ENCODE measurements at regions not wholly inside any gene's neighbourhood (a gene's known extent, or its start where the extent isn't known, plus 50 kb on each side); places are given as distances from the start of the nearest gene placed in this dataset.

- WGBS, 2 donors = 68 to 71% methylated on average over 2 of the region's 2 CpGs
- no peak for DNase-seq
- TF ChIP-seq, protein P1, sequence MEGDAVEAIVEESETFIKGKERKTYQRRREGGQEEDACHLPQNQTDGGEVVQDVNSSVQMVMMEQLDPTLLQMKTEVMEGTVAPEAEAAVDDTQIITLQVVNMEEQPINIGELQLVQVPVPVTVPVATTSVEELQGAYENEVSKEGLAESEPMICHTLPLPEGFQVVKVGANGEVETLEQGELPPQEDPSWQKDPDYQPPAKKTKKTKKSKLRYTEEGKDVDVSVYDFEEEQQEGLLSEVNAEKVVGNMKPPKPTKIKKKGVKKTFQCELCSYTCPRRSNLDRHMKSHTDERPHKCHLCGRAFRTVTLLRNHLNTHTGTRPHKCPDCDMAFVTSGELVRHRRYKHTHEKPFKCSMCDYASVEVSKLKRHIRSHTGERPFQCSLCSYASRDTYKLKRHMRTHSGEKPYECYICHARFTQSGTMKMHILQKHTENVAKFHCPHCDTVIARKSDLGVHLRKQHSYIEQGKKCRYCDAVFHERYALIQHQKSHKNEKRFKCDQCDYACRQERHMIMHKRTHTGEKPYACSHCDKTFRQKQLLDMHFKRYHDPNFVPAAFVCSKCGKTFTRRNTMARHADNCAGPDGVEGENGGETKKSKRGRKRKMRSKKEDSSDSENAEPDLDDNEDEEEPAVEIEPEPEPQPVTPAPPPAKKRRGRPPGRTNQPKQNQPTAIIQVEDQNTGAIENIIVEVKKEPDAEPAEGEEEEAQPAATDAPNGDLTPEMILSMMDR (IDR thresholded peaks at IDR 0.05; ENCODE audit: control extremely low read depth, extremely low read depth) = no peak
- Histone ChIP-seq H3K9ac (ENCODE audit: insufficient read depth in 1 of 2, low read length in 2 of 2) (no peak overlapping the region), H3K27me3 (ENCODE audit: control insufficient read depth in 3 of 3, insufficient read depth in 3 of 3, low read length in 2 of 3) (no peaks in the 10 kb centered on the region), H3K27ac (ENCODE audit: low read depth in 1 of 2, low read length in 1 of 2) (no peak overlapping the region), H3K4me3 (no peak overlapping the region), H3K4me1 (ENCODE audit: control insufficient read depth in 5 of 5, insufficient read depth in 5 of 5, low read length in 5 of 5) (peaks cover 0 to 29% (median 0%) of the 10 kb centered on the region in 5 donors), H3K9me3 (ENCODE audit: control insufficient read depth in 4 of 4, insufficient read depth in 3 of 4, low read length in 3 of 4) (no peaks in the 10 kb centered on the region), H3K36me3 (ENCODE audit: control insufficient read depth in 4 of 4, insufficient read depth in 4 of 4, low read length in 4 of 4) (peaks cover 0 to 2% (median 0%) of the 10 kb centered on the region in 4 donors)
- ATAC-seq (ENCODE audit: insufficient read depth, low FRiP score) = no peak
These were observed 120.4 kb downstream of the C9orf152 start for GRCh38 chr9:110087605-110088004.

GRCh38 chr9:110088099-110088498 is 119.9 kb downstream of the C9orf152 start:
- Histone ChIP-seq H3K36me3 (ENCODE audit: control insufficient read depth in 4 of 4, insufficient read depth in 4 of 4, low read length in 4 of 4) (peaks cover 0 to 2% (median 0%) of the 10 kb centered on the region in 4 donors), H3K27ac (ENCODE audit: low read depth in 1 of 2, low read length in 1 of 2) (no peak overlapping the region), H3K4me1 (ENCODE audit: control insufficient read depth in 5 of 5, insufficient read depth in 5 of 5, low read length in 5 of 5) (peaks cover 0 to 33% (median 0%) of the 10 kb centered on the region in 5 donors), H3K9me3 (ENCODE audit: control insufficient read depth in 4 of 4, insufficient read depth in 3 of 4, low read length in 3 of 4) (no peaks in the 10 kb centered on the region), H3K4me3 (no peak overlapping the region), H3K27me3 (ENCODE audit: control insufficient read depth in 3 of 3, insufficient read depth in 3 of 3, low read length in 2 of 3) (no peaks in the 10 kb centered on the region), H3K9ac (ENCODE audit: insufficient read depth in 1 of 2, low read length in 2 of 2) (no peak overlapping the region)
- DNase-seq (no peak), ATAC-seq (ENCODE audit: insufficient read depth, low FRiP score) (no peak)
- TF ChIP-seq, protein P1 (IDR thresholded peaks at IDR 0.05; ENCODE audit: control extremely low read depth, extremely low read depth) = no peak

DNA sequence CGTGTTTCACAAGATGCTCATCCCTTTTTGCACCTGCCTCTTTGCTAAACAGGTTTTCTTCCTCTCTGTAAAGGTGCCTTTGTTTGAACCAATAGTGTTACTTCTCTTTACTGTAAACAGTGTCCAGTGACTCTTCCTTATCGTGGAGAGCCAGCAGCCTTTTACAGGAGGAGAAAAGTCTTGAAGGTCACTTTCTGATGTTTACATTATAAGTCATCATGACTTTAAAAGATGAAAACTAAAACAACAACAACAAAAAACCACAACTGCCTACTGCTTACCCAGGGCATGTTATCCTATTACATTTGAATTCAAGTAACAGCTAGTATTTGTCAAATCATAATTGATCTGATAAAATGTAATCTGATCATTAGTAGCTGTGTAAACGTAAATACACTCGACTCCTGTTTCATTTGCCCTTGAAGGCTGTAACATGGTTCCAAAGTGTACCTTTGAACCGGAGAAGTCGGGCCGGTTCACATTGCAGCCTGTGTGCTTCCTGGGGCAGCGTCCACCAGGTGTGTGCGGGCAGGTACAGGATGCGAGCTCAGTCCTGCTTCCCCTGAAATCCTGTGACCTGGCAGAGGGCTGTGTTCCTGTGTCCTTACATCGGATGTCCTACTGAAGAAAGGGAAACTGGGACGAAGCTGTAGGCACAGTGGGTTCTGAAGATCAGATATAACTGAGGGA is 118.1 kb downstream of the C9orf152 start:
- Histone ChIP-seq H3K4me3 (no peak overlapping the region), H3K36me3 (ENCODE audit: control insufficient read depth in 4 of 4, insufficient read depth in 4 of 4, low read length in 4 of 4) (peaks cover 0 to 2% (median 0%) of the 10 kb centered on the region in 4 donors), H3K27ac (ENCODE audit: low read depth in 1 of 2, low read length in 1 of 2) (no peak overlapping the region), H3K4me1 (ENCODE audit: control insufficient read depth in 5 of 5, insufficient read depth in 5 of 5, low read length in 5 of 5) (peaks cover 0 to 49% (median 7%) of the 10 kb centered on the region in 5 donors), H3K9ac (ENCODE audit: insufficient read depth in 1 of 2, low read length in 2 of 2) (no peak overlapping the region), H3K27me3 (ENCODE audit: control insufficient read depth in 3 of 3, insufficient read depth in 3 of 3, low read length in 2 of 3) (no peaks in the 10 kb centered on the region), H3K9me3 (ENCODE audit: control insufficient read depth in 4 of 4, insufficient read depth in 3 of 4, low read length in 3 of 4) (no peaks in the 10 kb centered on the region)
- DNase-seq (no peak), ATAC-seq (ENCODE audit: insufficient read depth, low FRiP score) (no peak)
- TF ChIP-seq, protein P1 (IDR thresholded peaks at IDR 0.05; ENCODE audit: control extremely low read depth, extremely low read depth) = no peak
- 48 to 59% methylated on average over 12 of the region's 12 CpGs for WGBS, 2 donors

DNA sequence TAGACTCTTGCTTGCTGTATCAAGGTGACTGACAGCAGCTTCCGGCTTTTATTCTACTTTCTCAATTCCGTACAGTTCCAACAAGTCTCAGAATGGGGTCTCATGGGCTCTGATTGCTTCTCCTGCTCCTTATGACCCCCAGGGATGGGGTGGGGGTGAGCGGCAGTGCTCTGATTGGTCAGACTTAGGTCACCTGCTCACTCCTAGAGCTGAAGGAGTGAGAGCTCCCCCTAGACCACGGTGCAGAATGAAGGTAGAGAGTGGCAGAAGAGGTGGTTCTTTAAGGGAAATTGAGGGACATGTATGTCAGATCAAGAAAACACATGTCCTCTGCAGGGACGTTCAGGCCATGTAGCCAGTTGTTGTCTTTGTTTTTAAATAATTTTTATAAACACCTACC is 115.2 kb downstream of the C9orf152 start:
- peaks cover 0 to 55% (median 12%) of the 10 kb centered on the region in 5 donors for H3K4me1 ChIP-seq (ENCODE audit: control insufficient read depth in 5 of 5, insufficient read depth in 5 of 5, low read length in 5 of 5)
- 83 to 86% methylated on average over 5 of the region's 5 CpGs for WGBS, 2 donors
- TF ChIP-seq, protein P1 (IDR thresholded peaks at IDR 0.05; ENCODE audit: control extremely low read depth, extremely low read depth) = no peak
- H3K27ac ChIP-seq (ENCODE audit: low read depth in 1 of 2, low read length in 1 of 2) = no peak overlapping the region
- DNase-seq (no peak), ATAC-seq (ENCODE audit: insufficient read depth, low FRiP score) (no peak)
- H3K9me3 ChIP-seq (ENCODE audit: control insufficient read depth in 4 of 4, insufficient read depth in 3 of 4, low read length in 3 of 4) = no peaks in the 10 kb centered on the region
- H3K36me3 ChIP-seq (ENCODE audit: control insufficient read depth in 4 of 4, insufficient read depth in 4 of 4, low read length in 4 of 4) = no peaks in the 10 kb centered on the region
- no peak overlapping the region for H3K9ac ChIP-seq (ENCODE audit: insufficient read depth in 1 of 2, low read length in 2 of 2)
- no peaks in the 10 kb centered on the region for H3K27me3 ChIP-seq (ENCODE audit: control insufficient read depth in 3 of 3, insufficient read depth in 3 of 3, low read length in 2 of 3)
- no peak overlapping the region for H3K4me3 ChIP-seq

Measured in lung (tissue), 11 donors.